T-helper 2 cell treated with Interferon-gamma antibody and Interleukin-4, amounts not matched to agents 100 ng/mL and 5 ng/mL, for 36 hours (primary cell): ENCODE measurements at regions not wholly inside any gene's neighbourhood (a gene's known extent, or its start where the extent isn't known, plus 50 kb on each side); places are given as distances from the start of the nearest gene placed in this dataset.

Source experiments
- intact Hi-C: fragments of 100-400 bp; cut with micrococcal nuclease; formaldehyde crosslinking; loops from one replicate; pipeline ENCODE4 v1.15.1; 2023

DNA sequence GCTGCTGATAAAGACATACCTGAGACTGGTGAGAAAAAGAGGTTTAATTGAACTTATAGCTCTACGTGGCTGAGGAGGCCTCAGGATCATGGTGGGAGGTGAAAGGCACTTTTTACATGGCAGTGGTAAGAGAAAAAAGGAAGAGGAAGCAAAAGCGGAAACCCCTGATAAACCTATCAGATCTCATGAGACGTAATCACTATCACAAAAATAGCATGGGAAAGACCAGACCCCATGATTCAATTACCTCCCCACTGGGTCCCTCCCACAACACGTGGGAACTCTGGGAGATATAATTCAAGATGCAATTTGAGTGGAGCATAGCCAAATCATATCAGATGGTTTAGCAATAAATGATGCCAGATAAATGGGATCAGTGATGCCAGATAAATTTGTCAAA lies 892.0 kb upstream of the CELF2 start:
- intact Hi-C loops = no loop called here

DNA sequence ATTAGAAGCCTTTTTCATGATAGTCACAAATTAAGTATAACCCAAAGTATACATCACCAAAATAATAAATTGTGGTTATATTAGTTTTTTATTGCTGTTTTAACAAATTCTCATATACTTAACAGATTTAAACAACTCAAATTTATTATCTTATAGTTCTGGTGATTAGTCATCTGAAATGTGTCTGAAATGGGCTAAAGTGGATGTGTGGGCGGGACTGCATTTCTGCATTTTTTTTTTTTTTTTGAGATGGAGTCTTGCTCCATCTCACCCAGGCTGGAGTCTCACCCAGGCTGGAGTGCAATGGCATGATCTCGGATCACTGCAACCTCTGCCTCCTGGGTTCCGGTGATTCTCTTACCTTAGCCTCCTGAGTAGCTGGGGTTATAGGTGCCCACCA lies 891.5 kb upstream of the CELF2 start:
- intact Hi-C loops = no loop called here

DNA sequence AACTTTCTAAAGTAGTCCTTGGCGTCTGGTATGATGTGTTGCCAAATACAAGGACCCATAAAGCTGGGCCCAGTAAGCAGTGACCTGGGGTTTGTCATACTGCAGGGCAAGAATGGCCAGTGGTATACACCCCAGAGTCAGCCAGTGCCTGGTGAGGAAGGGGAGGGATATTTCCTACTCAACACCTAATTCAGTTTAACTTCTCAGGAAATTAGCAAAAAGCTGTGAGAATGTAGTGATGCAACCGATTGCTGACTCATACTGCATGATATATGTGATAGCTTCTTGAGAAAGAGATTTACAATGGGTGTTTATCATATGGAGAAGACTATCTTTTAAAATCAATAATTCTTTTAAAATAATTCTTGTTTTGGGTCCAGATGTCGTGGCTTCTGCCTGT lies 889.3 kb upstream of the CELF2 start:
- intact Hi-C loops = no loop called here

DNA sequence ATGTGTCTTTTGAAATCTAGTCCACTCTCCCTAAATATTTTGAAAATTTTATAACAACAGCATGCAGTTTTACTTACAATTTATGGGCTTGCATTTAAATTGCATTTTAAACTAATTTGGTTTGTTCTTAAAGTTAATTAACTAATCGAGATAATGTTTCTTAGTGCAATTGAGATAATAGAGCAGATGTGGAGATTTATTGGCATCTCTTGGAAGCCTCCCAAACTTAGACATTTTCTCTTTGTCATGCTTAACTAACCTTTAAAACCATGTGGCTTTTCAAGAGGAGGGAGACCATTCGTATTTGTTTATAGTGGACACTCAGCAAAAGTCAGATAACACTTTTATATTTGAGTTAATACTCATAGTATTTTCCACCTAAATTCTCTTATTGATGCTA lies 887.0 kb upstream of the CELF2 start:
- intact Hi-C loops = no loop called here

DNA sequence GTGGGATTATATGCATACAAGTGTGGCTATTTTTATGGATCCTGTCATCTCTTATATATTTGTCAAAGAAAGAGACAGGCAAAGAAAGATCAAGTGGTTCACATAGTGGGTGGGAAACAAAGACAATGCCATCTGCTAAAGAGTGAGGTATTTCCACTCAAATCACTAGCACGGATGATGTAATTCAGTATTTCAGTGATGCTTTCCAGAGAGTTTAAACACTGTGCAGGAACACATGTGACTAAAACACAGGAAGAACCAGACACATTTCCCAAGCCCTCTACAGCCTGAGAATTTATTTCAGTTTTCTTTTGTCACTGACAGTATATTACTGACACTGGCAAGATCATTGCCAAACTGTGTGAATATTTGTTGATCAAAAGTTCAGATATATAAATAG lies 885.7 kb upstream of the CELF2 start:
- intact Hi-C loops = no loop called here

DNA sequence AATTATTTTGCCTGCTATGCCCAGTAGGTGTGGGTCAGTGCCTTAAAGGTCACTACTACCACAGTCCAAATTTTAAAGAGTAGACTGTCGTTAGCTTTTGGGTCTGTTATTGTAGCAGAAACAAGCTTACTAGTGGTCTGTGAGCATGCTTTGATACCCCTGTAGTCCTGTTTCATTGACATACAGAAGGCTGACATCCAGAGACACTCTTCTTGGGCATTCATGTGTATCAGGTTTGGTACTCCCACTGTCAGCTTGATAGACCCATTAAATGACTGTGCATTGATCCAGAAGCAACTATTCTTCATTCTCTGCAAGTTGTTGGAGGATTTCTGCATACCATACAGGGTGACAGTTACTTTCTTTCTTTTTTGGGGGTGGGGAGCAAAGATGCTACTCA lies 884.4 kb upstream of the CELF2 start:
- intact Hi-C loops = no loop called here

DNA sequence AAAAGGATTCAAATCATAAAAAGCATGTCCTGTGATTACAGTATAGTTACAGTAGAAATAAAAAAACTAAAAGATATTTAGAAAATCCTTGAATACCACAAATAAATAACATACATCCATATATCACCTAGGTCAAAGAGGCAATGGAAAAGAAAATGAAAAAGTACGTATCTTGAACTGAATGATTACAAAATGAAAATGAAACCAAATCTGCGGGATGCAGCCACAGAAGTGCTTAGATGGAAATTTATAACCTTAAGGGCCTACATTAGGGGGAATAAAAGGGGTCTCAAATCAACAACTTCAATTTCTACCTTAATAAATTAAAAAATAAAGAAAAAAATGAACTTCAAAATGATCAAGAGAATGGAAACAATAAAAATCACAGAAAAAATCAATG lies 879.0 kb upstream of the CELF2 start:
- intact Hi-C loops = no loop called here

DNA sequence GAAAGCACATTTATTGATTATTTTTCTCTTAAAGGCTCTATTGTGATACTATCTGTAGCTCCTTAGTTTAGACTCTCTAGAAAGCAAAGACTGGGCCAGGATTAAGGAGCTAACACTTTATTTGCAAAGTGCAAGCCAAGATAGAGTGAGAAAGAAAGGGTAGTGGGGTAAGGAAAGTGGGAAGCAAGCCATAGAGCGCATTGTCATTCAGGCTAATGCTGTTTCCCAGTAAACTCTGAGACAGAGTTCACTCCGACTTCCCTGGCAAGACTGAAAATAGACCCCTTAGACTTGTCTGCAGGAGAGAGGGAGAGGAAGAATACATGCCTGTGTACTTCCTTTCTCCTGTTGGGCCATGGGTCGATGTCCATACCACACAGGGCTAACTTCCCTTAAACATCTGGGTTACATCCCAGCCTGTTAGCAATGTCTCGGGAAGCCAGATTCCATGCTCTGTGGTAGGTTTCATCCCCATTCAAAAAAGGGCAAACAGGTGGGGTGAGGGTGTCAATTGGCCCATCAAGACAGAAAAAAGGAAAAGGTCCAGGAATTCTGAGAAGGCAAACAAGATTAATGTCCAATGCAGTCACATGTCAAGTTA lies 875.8 kb upstream of the CELF2 start:
- intact Hi-C loops = no loop called here

DNA sequence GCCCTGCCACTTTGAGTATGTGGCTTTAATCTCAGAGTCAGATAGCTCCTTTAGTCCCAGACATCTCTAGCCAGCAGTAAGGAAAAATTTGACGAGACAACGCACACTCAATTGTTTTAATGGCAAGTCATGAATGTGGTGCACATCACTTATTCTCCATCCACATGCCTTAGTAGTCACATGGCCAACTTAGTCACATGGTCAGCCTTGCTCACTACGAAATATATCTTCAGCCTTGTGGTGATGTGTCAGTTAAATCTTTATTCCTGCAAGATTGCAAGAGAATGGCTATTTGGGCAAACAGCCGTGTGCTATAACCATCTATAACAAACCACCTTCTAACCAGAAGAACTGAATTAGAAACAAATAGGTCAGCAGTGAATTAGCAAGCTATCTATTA lies 871.1 kb upstream of the CELF2 start:
- intact Hi-C loops = no loop called here

DNA sequence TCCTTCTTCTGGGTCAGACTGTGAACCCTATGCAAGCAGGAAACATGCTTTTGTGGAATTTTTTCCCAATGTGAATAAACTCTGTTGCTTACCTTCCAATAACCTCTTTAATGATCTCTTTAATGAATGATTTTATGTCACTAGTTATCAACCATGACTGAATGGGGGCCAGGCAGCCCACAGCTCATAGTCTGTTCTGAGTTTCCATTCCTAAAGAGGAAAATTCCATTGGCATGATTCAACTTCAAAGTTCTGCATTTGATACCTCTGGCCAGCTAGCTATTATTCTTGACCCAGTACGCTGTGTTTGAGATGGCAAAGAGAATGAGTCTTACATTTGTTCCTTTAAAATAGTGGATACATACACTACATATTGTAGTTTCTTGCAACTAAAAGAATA lies 867.8 kb upstream of the CELF2 start:
- intact Hi-C loops = no loop called here

DNA sequence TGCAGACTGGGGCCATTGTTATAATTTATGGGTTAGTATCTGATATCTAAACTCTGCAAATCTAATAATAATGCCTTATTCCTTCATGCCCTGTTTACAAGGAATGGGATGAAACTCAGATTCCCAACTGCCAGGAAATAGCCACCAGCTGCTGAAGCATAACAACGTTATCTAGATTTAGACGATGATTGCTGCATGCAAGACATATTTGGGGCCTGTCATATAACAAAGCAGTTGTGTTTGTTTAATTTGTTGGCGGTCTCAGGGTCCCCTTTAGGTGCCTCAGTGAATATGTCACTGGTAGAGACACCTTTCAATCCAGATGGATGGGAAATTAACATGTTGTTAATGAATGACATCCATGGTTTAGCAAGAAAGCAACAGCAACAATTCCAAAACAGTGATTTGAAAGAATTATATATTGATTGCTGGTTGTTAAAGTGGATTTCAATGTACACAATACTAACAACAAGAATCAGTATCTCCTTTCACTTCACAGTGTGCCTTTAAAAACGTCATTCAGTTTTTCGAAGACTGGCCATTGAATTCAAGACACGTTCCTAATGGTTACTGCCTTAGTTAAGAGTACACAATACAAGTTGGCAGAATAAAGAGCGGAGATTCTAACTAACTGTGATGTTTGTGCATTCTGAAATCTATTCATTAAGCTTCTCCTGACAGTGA lies 860.6 kb upstream of the CELF2 start:
- intact Hi-C loops = no loop called here

DNA sequence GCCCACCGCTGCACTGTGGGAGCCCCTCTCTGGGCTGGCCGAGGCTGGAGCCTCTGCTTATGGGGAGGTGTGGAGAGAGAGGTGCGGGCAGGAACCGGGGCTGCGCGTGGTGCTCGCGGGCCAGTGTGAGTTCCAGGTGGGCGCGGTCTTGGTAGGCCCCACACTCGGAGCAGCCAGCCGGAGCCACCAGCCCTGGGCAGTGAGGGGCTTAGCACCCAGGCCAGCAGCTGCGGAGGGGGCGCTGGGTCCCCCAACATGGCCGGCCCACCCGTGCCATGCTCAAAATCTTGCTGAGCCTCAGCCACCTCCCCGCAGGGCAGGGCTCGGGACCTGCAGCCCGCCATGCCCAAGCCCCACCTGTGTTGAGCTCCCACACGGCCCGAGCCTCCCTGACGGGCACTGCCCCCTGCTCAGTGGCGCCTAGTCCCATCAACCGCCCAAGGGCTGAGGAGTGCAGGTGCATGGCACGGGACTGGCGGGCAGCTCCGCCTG lies 856.8 kb upstream of the CELF2 start:
- intact Hi-C loops = no loop called here

DNA sequence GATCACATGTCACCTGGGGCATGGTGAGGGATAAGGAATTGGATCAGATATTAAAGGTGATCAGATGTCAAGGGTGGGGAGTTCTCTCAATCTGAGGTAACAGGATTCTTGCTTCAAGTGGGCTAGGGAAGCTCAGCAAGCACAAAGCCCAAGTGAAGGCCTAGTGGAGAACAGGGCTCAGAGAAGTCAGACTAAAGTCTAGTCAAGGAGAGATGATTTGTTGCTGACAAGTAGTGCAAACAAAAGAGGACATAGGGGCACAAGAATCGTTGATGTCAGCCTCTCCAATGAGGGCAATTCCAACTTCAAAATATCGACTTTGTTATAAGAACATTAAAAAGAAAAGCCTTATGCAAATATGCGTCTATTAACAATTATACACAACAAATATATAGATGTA lies 852.8 kb upstream of the CELF2 start:
- intact Hi-C loops = no loop called here

DNA sequence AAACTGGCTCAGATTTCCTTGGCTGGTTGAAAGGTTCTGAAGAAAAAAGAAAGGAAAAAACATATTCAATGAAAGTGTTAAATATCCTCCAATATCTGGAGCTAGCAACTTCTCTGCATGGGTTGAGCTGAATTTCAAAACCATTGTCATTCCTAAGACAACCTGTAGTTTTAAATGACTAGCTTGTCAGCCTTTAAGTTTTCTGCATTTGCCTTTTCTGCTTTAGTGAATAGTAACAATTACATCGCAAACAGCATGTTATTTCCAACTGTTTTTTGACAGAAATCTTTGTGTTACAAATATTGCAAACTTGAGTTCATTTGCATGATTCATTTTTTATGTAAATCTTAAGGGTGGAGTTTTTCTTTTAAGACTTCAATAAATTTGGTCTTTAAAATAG lies 852.3 kb upstream of the CELF2 start:
- intact Hi-C loops = no loop called here

DNA sequence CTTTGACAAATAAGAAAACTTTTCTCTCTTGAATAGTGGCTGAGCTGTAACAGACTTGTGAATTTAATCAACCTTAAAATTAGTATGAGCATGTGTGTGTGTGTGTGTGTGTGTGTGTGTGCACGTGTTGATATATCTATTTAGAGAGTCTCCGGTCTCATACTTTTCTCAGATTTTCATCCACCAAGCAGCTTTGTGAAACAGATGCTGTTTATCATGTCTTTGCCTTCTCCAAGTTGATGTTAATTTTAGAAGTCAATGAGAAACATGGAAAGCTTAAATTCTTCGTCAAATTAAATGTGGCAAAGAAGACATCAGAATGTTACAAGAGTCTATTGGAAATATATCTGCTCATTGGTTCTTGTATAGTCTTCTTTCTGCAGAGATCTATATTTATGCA lies 839.2 kb upstream of the CELF2 start:
- intact Hi-C loops = no loop called here

DNA sequence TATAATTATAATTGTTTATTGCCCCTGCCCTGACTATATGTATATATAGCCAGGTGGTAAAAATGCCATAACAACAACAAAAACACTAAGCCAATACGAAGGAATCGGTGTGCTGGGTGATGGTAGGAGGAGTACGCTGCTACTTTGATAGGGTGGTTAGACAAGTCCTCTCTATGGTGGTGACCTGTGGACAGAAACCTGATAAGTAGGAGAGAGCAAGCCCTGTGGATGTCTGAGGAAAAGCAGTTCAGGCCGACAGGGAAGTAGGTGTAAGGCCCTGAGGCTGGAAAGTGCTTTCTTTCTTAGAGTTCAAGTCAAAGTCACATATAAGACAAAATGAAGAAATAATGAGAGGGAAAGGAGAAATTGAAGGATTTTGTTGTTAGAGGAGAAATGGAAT lies 823.8 kb upstream of the CELF2 start:
- intact Hi-C loops = no loop called here

DNA sequence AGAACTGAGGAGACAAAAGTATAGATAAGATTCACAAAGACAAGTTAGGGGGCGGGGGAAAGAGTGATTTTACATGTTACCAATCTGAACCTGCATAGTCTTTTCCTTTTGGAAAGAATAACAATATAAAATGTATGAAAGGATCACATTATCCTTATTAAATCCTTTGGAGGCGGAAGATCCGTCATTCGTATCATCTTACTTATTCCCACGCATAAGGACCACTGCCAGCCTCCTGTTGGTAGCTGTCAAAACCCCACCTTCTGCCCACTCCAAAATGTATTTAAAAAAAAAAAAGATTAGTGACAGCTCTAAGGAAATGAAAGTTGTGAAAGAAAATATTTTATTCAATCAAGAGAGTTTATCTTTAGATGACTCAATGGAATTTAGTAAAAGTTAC lies 821.0 kb upstream of the CELF2 start:
- intact Hi-C loops = no loop called here

DNA sequence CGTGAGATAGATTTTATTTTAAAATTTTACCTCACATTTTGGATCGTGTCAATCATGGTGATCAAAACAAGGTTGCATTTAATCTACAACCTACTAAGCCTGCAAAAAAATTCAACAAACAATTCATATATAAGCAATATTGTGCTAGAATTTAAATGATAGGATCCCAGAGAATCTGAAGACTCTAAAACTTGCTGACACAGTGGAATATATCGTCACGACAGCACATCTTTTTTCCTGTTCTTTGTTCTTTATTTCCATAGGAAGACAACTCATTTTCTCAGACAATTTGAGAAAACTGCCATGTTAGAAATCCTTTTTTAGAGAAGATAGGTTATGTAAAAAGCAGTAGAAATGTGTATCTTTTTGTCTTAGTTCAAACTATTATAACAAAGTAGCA lies 820.2 kb upstream of the CELF2 start:
- intact Hi-C loops = no loop called here

DNA sequence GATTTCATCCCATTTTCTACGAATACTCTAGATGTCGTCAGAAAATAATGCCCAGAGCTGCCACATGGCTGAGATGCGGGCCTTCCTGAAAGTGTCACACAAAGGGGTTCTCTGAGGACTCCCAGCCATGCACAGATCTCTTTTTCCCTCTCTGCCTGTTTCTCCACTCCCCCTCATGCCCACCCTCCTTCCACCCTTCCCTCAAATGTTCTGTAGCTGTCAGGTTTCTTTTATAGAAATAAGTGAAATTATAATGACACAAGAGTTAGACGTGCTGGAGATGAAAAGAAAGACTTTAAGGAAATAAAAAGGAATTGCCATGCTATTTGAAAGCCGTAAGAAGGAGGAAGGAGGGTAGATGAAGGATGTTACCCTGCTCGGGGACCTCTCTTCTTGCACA lies 819.3 kb upstream of the CELF2 start:
- intact Hi-C loops = no loop called here

DNA sequence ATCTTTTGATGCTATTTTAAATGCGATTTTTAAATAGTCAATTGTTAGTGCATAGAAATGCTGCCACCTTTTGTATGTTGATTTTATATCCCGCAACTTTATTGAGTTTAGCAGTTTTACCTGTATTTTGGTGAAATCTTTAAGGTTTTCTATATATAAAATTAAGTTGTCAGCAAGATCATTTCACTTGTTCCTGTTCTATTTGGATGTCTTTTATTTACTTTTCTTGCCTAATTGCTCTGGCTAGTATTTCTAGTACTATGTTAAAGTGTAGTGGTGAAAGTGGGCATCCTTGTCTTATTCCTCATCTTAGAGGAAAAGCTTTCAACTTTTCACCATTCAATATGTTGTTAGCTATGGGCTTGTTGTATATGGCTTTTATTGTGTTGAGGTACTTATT lies 813.3 kb upstream of the CELF2 start:
- intact Hi-C loops = no loop called here

DNA sequence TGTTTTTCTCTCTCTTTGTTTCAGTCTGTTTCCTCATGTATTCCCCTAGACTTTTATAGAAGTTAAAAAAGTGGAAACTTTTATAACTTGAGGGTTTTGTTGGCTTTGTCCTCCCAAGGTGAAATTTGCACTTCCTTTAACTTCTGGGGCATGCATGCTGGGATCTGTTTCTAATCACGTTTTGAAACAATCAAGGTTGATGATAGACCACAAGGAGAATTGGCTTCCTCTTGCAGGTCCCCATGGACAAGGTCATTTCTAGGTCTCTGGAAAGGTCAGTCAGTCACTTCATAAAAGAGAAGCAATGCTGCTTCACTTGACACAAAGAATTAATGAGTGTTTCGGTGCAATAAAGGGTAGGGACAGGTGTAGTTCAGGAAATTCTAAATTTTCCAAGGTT lies 811.8 kb upstream of the CELF2 start:
- intact Hi-C loops = no loop called here

DNA sequence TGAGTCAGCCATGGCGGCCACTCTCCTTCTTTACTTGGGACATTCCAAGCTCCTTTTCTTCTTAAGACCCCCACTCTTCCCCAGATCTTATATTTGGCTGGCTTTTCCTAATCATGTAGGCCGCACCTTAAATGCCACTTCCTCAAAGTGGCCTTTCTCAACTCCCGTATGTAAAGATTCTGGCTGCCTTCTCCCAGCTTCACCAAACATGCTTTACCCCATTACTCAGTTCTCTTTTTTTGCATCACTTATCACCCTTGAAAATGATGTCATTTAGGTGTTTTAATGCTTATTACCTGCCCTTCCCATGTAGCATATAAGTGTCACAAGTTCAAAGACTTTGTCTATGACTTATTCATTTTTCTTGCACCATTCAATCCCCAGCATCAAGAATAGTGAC lies 810.1 kb upstream of the CELF2 start:
- intact Hi-C loops = no loop called here

DNA sequence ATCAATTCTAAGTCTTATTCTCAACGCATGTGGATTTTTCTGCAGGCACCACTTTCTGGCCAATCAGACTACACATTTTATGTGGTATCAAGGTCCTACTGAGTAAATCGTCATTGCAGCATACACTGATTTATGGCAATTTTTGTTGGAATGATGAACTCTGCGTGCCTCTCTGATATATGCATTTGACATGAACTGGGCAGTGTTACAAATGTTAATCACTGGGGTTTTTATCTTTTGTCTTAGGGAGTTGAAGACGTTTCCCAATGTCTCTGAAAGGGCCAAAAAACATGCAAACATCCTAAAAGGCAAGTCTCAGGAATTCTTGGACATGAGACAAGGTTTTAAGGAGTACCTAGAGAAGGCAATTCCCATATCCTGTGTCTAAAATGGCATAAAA lies 809.5 kb upstream of the CELF2 start:
- intact Hi-C loops = no loop called here

DNA sequence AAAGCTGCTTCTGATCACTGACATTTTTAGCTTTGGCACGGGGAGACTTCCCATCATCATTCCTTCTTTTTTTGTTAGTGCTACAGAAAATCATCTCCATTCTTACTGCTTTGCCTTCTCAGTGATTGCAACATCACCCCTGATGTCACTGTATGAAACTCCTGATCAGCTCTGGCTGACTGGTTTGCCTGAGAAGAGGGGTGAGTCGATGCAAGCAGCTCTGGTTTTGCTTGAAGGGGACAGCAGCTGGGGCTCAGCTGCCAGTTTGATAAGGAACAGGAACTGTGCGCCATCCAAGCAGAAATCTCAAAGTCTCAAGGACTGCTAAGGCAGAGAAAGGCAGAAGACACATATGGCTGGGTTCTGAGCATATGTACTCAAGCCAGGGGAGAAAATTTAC lies 808.5 kb upstream of the CELF2 start:
- intact Hi-C loops = no loop called here
